ENCODE measurements at regions not wholly inside any gene's neighbourhood (a gene's known extent, or its start where the extent isn't known, plus 50 kb on each side); places are given as distances from the start of the nearest gene placed in this dataset.

GRCh38 chr11:116653206-116653605 is 119.6 kb downstream of the BUD13 start:
- no peaks in the 10 kb centered on the region for H3F3A ChIP-seq (ENCODE audit: insufficient read depth, low read length)
- no peak overlapping the region for H3K4me2 ChIP-seq (ENCODE audit: low read length)
- no peak overlapping the region for H3K27ac ChIP-seq (ENCODE audit: low read depth, low read length, poor library complexity, severe bottlenecking)
- no peaks in the 10 kb centered on the region for H4K20me1 ChIP-seq (ENCODE audit: insufficient read depth, low read length)
- no peaks in the 10 kb centered on the region for H3K36me3 ChIP-seq (ENCODE audit: insufficient read depth, low read length)
- no peaks in the 10 kb centered on the region for H3K79me2 ChIP-seq (ENCODE audit: insufficient read depth, low read length)
- H2AFZ ChIP-seq (ENCODE audit: low read length), result no peak overlapping the region
- H3K4me3 ChIP-seq (ENCODE audit: low read depth, low read length, poor library complexity, severe bottlenecking), result no peak overlapping the region
- H3K4me1 ChIP-seq (ENCODE audit: insufficient read depth, low read length, severe bottlenecking), result no peaks in the 10 kb centered on the region
- no peaks in the 10 kb centered on the region for H3K9me3 ChIP-seq (ENCODE audit: low read length)
- H3K27me3 ChIP-seq (ENCODE audit: insufficient read depth, low read length), result no peaks in the 10 kb centered on the region; the same call in 1 of the 2 replicates
- H3K9ac ChIP-seq (ENCODE audit: low read length), result no peak overlapping the region
- no peaks in the 10 kb centered on the region for H3K9me2 ChIP-seq (ENCODE audit: low read depth, low read length)
- no peak for TF ChIP-seq EZH2 (IDR thresholded peaks at IDR 0.05; ENCODE audit: borderline replicate concordance, low read length)
- TF ChIP-seq CTCF (IDR thresholded peaks at IDR 0.05; ENCODE audit: low read length), result no peak

- Histone ChIP-seq H2AFZ (ENCODE audit: low read length) (no peak overlapping the region), H3K4me3 (ENCODE audit: low read depth, low read length, poor library complexity, severe bottlenecking) (no peak overlapping the region), H4K20me1 (ENCODE audit: insufficient read depth, low read length) (no peaks in the 10 kb centered on the region), H3K27ac (ENCODE audit: low read depth, low read length, poor library complexity, severe bottlenecking) (no peak overlapping the region), H3K9ac (ENCODE audit: low read length) (no peak overlapping the region), H3K9me3 (ENCODE audit: low read length) (no peaks in the 10 kb centered on the region), H3K9me2 (ENCODE audit: low read depth, low read length) (no peaks in the 10 kb centered on the region), H3K36me3 (ENCODE audit: insufficient read depth, low read length) (no peaks in the 10 kb centered on the region), H3F3A (ENCODE audit: insufficient read depth, low read length) (no peaks in the 10 kb centered on the region), H3K79me2 (ENCODE audit: insufficient read depth, low read length) (no peaks in the 10 kb centered on the region), H3K4me1 (ENCODE audit: insufficient read depth, low read length, severe bottlenecking) (no peaks in the 10 kb centered on the region), H3K4me2 (ENCODE audit: low read length) (no peak overlapping the region), H3K27me3 (ENCODE audit: insufficient read depth, low read length) (no peaks in the 10 kb centered on the region; the same call in 1 of the 2 replicates)
- TF ChIP-seq CTCF (IDR thresholded peaks at IDR 0.05; ENCODE audit: low read length) (no peak), EZH2 (IDR thresholded peaks at IDR 0.05; ENCODE audit: borderline replicate concordance, low read length) (no peak)
These were observed 121.0 kb downstream of the BUD13 start for GRCh38 chr11:116651737-116652237.

DNA sequence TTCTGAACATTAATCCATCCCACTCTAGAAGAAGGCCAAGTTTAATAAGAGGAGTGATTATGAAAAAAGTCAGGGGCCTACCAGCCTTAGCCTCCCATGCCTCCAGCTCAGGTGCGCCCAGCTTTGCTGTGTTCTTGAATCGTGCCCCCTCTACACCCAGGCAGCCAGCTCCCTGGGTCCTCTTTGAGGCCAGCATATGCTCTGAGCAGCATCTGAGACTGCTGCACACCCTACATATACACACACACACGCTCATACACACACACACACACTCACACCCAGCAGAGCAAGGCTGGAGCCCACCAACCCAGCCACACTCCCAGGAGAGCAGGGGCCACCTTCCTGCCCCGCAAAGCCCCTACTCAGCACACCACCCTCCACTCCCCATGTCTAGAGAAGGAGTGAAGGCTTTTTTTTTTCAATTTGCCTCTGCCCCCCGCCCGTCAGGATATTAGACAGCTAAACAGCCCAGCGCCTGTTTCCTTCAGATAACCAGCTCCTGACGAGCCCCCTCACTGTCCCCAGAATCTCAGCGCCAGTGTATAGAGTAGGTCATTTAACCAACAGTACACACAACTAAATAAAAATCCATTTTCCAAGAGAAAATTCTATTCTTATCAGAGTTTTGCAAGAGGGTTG is 121.6 kb downstream of the BUD13 start:
- Histone ChIP-seq H3K79me2 (ENCODE audit: insufficient read depth, low read length) (no peaks in the 10 kb centered on the region), H2AFZ (ENCODE audit: low read length) (no peak overlapping the region), H3K9me3 (ENCODE audit: low read length) (no peaks in the 10 kb centered on the region), H3K9ac (ENCODE audit: low read length) (no peak overlapping the region), H3F3A (ENCODE audit: insufficient read depth, low read length) (no peaks in the 10 kb centered on the region), H3K36me3 (ENCODE audit: insufficient read depth, low read length) (no peaks in the 10 kb centered on the region), H3K4me1 (ENCODE audit: insufficient read depth, low read length, severe bottlenecking) (no peaks in the 10 kb centered on the region), H3K4me2 (ENCODE audit: low read length) (no peak overlapping the region), H3K27me3 (ENCODE audit: insufficient read depth, low read length) (no peaks in the 10 kb centered on the region; the same call in 1 of the 2 replicates), H3K27ac (ENCODE audit: low read depth, low read length, poor library complexity, severe bottlenecking) (no peak overlapping the region), H3K9me2 (ENCODE audit: low read depth, low read length) (no peaks in the 10 kb centered on the region), H4K20me1 (ENCODE audit: insufficient read depth, low read length) (no peaks in the 10 kb centered on the region), H3K4me3 (ENCODE audit: low read depth, low read length, poor library complexity, severe bottlenecking) (no peak overlapping the region)
- no peak for TF ChIP-seq CTCF (IDR thresholded peaks at IDR 0.05; ENCODE audit: low read length)
- TF ChIP-seq EZH2 (IDR thresholded peaks at IDR 0.05; ENCODE audit: borderline replicate concordance, low read length), result no peak

All from OCI-LY1 (cell line).